HEK293 (cell line): ENCODE measurements at regions not wholly inside any gene's neighbourhood (a gene's known extent, or its start where the extent isn't known, plus 50 kb on each side); places are given as distances from the start of the nearest gene placed in this dataset.

ENCODE experiments used
- PBX3 ChIP-seq: sonication (generic); formaldehyde crosslinking; IDR thresholded peaks from 2 replicates; pipeline ENCODE4 v1.8.1; 2022; ENCODE audit warnings: mild to moderate bottlenecking, moderate library complexity, missing genetic modification reagents
- ZFP41 ChIP-seq: fragments of 450-650 bp; formaldehyde crosslinking; IDR thresholded peaks from 2 replicates; pipeline ENCODE4 v1.5.1; 2016; ENCODE audit warnings: missing biosample characterization, missing genetic modification characterization, borderline replicate concordance
- ZNF138 ChIP-seq: fragments of 450-650 bp; formaldehyde crosslinking; IDR thresholded peaks from 2 replicates; pipeline ENCODE4 v1.5.1; 2016; ENCODE audit warnings: missing biosample characterization, missing genetic modification characterization, borderline replicate concordance

GRCh38 chr15:70491201-70491621 is 272.1 kb downstream of the UACA start:
- no peak for TF ChIP-seq ZNF138 (tag by site-specific recombination)
- no peak for TF ChIP-seq ZFP41
- no peak for TF ChIP-seq PBX3 (CRISPR knock-in tag)
